ENCODE measurements at regions not wholly inside any gene's neighbourhood (a gene's known extent, or its start where the extent isn't known, plus 50 kb on each side); places are given as distances from the start of the nearest gene placed in this dataset.

DNA sequence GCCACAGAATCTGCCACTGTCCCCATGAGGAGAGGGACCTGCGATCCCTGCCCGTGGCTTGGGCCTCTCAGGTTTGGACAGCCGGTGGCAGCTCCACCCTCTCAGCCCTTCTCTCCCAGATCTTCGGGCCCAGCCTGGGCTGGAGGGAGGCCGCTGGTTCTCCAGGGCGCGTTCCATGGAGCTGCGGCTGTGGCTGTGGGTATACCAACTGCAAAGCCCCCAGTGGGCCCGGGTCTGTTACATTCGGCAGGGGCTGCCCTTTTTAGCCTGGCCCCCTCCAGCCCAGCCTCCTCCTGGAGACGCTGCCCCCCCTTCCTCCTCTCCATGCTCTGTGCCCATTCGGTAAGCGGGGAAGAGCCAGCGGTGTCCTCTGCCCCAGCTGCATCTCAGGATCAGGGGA is 64.7 kb upstream of the ZNF469 start:
- TF ChIP-seq, protein P1, sequence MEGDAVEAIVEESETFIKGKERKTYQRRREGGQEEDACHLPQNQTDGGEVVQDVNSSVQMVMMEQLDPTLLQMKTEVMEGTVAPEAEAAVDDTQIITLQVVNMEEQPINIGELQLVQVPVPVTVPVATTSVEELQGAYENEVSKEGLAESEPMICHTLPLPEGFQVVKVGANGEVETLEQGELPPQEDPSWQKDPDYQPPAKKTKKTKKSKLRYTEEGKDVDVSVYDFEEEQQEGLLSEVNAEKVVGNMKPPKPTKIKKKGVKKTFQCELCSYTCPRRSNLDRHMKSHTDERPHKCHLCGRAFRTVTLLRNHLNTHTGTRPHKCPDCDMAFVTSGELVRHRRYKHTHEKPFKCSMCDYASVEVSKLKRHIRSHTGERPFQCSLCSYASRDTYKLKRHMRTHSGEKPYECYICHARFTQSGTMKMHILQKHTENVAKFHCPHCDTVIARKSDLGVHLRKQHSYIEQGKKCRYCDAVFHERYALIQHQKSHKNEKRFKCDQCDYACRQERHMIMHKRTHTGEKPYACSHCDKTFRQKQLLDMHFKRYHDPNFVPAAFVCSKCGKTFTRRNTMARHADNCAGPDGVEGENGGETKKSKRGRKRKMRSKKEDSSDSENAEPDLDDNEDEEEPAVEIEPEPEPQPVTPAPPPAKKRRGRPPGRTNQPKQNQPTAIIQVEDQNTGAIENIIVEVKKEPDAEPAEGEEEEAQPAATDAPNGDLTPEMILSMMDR (IDR thresholded peaks at IDR 0.05) = no peak
- no peak for TF ChIP-seq EP300 (IDR thresholded peaks at IDR 0.05)
